HG02642 (cell line): ENCODE measurements at regions not wholly inside any gene's neighbourhood (a gene's known extent, or its start where the extent isn't known, plus 50 kb on each side); places are given as distances from the start of the nearest gene placed in this dataset.
A peak's percentile ranks its signal among the peaks of the same experiment; 100 is the strongest.

Experiments
- ATAC-seq: cut with Tn5 transposase; IDR thresholded peaks from one replicate; pipeline ENCODE4 v1.9.1; 2021; ENCODE audit warnings: mild to moderate bottlenecking; ENCODE audit not compliant: unreplicated experiment, poor library complexity

DNA sequence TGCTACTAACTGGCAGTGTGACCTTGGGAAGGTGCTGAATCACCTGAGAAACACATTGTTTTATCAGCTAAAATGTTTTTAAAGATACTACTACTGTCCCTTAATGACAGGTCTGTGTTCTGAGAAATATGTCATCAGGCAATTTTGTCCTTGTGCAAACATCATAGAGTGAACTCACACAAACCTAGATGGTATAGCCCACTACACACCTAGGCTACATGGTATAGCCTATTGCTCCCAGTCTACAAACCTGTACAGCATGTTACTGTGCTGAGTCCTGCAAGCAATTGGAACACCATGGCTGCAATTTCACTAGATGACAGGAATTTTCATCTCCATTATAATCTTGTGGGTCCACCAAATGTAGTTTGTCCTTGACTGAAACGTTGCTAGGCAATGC is 101.3 kb upstream of the GUCY1A1 start:
- ATAC-seq: no peak

DNA sequence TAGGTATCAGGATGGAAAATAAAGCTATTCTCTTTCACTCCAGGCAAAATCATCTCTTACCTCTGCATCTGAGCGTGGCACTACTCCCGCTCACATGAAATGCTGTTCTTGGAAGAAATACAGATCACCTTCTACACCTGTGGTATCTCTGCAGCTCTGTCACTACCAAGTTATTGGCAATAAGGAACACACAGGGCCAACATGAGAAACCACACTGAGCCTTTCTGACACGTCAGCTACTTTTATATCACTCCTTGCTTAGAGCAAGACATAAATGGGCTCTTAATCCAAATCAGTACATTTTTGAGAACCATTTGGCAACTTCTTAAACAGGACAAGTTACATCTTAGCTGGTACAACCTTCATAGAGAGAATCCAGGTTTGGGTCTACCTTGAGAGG is 101.8 kb upstream of the GUCY1A1 start:
- ATAC-seq: no peak

DNA sequence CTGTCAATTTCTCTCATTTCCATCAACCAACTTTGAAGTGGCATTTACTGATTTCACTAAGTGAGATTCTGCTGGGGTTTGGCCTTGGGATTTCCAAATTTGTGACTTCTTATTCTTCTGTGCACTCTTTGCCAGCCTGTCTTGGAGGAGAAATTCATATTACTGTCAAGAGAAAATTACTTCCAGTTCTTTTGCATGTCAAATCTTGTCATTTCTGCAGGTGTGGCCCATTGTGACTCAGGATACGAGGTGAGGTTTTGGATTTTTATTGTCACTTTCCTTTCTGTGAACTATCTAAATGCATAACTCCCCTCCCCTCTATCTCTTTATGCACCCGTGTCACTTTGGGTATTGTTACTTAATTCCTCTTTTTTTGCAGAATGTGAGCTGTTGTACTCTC is 102.6 kb upstream of the GUCY1A1 start:
- ATAC-seq: no peak

DNA sequence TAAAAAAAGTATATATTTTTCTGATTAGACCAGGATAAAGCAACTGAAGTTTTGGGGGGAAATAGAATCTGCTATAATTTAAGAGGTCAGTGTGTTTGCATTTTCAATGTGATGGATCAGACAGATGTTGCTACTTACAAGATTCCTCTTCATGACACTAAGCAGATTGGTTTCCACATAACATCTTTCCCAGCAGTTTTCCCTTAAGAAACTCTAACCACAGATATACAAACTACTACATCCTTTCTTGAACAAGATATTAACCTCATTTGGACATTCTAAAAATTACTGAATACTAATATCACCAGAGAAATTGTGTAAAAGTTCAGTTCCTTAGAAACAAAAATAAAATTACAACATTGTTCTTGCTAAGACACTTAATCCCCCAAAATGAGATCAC is 106.7 kb upstream of the GUCY1A1 start:
- ATAC-seq: no peak

DNA sequence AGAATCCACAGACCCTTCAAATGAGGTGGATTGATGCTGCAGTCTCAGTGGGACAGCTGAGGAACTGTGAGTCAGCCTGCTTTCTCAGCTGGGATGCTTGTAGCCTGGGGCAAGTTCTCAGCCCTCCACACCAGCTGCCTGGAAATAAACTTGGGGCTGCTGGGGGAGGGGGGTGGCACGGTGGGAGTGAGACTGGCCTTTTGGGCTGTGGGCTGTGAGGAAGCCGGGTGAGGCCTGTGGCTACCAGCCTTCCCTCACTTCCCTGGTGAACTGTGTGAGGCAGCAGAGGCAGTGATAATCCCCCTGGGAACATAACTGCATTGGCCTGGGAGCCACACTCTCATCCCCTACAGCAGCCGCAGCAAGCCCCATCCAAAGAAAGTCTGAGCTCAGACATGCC is 114.5 kb upstream of the GUCY1A1 start:
- no peak for ATAC-seq

DNA sequence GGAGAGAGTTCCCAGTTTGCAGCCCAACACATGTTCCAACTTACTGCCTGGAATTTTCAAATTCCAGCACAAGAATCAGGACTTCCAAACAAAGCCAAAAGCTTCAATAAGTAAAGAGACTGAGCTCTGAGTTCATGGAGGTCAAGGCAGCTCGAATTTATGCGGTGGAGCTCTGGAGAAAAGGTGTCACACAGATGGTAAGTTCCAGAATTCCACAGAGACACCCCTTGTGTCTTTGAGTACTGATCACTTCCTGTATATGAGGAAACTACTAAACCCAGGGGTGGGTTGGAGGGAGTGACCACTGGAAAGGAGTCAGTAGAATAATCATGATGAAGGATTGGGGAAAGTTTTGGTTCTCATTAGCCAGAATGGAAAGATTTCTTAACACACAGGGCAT is 118.5 kb upstream of the GUCY1A1 start:
- no peak for ATAC-seq

DNA sequence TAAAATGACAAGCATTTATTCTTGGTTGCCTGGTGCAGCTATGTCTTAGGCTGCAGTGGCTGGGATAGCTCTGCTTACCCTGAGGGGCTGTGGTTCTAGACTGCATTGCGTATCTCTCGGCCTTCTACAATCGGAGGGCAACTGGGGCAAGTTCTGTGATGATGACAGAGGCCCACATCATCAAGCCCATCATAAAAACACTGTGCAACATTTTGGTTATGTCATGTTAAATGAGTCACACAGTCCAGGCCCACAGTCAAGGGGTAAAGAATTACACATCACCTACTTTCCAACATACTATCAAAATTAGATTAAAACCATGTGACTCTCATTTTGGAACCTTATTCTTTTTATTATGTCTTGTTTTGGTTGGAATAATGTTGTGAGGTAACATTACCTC is 120.2 kb upstream of the GUCY1A1 start:
- ATAC-seq: no peak

DNA sequence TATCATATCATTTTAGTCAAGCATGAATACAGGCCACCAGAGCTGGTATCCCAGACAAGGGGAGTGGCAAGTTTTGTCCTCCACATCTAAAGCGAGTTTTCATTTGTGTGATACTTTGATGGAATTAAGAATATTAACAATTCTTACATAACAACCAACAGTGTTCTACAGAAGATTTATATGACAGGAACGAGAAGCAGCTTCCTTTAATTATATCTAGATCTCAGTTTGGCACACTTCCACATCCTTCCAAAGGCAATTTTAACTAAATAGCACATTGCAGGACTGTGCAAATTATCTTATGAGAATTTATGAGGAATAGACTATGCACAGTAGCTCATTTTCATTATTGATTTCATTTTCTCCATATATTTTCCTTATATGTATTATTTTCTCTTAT is 121.2 kb upstream of the GUCY1A1 start:
- no peak for ATAC-seq

DNA sequence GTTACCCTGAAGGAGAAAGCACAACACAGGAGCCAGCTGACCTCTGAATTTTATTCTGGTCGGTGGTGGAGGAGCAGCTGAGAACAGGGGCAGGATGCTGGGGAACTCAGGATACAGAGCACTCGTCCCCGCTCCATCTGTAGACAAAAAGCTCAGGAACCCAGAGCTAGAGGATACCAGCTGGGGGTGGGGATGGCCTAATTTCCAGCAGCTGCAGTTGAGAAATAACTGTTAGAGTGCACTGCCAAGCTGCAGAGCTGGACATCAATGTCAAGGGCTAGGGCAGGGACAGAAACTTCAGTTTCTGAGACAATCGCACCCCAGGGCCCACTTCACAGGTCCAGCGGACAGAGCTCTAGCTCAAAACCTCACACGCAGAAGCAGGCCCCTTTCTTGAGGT is 122.1 kb upstream of the GUCY1A1 start:
- no peak for ATAC-seq

DNA sequence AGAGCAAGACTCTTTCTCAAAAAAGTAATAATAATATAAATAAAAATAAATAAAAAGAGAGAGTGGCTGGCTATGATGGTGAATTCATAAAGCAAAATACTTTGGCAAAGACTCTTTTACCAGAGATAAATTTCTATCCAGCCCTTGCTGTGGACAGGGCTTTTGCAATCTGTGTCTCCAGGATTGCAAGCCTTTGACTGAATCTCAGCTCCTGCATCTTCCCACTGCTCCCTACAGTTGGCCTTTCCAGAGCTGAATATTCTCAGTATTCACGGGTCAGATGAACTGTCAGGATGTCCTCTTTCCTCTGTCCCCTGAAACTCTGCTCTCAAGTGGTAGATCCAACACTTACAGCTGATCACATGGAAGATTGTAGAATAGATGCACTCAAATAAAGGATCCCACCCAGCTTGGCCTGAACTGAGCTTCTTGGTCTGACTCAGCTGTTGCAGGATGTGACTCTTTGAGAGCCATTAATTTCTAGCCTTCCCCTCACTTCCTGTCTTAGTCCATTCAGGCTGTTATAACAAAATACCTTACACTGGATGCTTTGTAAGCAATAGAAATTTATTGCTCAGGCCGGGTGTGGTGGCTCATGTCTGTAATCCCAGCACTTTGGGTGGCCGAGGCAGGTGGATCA is 123.4 kb upstream of the GUCY1A1 start:
- peak; percentile 51 for ATAC-seq

DNA sequence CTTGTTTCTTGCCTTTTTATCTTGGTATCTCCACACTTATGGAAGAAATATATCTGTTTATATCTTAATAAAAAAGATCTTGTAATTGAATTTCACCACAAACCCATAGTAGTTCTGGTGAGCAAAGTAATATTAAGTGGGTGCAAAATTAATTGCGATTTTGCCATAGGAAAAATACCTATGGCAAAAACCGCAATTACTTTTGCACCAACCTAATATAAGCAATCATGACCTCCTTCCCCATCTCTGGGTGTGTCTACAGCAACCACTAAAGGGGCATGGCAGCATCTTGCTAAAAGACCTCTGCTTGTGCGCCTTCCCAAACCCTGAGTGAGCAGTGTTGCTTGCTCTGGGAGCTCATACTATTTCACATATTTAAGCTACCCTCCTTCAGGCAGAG is 124.2 kb upstream of the GUCY1A1 start:
- ATAC-seq: no peak

DNA sequence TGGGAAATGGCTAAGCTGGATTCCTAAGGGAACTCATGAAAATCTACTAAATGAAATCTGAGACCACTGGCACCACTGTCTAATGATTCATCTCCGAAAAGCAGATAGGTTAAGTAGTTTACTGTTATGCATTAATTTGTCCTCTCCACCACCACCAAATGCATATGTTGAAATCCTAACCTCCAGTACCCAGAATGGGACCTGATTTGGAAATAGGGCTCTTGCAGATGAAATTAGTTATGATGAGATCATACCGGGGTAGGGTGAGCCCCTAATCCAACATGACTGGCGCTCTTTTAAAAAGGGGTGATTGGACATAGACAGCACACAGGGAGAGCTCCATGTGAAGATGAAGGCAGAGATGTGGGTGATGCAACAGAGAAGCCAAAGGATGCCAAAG is 124.9 kb upstream of the GUCY1A1 start:
- ATAC-seq: no peak

DNA sequence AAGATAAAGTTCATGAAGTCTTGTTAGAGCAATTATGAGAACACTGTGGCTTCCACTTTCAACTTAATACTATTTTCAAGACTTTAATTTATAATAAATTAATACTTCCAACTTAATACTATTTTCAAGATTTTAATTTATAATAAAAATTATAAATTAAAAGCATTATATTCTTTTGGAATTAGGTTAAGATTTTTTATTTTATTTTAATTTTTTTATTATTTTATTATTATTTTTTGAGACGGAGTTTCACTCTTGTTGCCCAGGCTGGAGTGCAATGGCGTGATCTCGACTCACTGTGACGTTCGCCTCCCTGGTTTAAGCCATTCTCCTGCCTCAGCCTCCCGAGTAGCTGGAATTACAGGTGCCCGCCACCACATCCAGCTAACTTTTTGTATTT is 126.0 kb upstream of the GUCY1A1 start:
- ATAC-seq: no peak

DNA sequence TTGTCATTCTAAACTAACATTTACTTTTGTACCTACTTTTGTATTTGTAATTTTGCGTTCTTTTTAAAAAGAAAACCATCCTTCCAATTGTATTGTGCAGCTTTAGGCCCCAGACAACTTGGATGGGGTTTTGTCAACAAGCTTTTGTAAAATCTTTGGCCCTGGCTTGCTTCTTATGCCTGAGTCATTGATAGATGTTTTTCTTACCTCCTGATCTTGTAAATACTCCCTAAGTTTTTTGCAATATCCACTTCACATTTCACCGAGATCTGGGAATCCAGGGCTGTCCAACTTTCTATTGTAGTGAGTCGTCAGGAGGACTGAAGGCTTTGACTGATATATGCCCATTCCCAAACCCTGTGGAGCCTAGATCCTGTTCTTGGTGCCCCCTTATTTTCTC is 126.9 kb upstream of the GUCY1A1 start:
- ATAC-seq: no peak

DNA sequence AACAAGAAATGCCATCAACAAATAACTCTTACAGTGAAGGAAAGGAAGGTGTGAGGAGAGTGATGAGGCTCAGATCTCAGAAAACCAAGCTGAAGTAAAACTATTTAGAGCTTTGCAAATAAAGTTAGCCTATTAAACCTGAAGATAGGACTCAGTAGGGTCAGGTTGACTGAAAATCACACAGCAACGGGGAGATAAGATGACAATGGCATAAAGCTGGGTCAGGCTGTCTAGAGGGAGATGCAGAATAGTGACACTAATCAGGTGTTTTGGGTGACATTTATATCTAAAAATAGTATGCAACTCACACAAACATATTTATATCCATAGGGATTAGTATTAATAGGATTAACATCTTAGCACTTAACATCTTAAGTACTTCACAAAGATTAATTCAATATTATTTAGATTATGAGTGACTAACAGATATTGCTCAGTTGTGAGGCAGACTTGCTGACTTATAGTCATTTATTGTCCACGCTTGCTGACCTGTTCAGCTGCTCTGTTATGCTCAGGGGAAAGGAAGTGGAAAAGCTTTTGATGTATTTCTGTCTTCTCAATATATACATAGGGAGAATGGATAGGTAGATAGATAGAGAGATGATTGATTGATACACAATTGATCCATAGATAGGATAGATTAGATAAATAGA is 130.7 kb upstream of the GUCY1A1 start:
- no peak for ATAC-seq

DNA sequence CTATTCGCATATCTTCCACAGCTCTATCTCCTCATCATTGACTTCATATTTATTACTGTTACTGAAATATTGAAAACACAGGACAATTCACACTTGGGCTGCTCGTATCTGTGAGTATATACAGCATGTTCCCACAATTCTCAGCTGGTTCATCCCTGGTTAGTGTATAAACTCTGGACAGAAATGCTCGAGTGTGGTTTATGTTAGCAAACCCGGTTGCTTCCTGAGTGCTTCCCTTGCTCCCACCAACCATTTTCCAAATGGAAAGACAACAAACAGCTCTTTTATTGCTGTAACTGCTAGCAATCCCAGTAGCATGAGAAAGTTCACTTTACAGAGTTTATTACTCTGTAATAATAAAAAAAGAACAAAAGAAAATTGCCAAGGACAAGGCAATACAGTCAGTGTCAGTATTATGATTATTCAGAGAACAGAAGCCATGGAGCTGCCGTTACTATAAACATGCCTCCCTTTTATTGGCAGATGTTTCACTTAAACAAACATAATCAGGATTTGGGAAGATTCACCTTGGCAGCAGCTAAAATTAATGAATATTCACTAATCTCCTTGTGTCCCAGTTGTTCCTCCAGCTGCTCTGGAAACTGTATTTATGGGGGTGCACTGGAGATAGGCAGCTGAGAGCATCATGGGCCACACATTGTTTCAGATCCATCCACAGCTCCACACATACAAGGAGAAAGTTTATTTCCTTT is 134.1 kb upstream of the GUCY1A1 start:
- no peak for ATAC-seq

DNA sequence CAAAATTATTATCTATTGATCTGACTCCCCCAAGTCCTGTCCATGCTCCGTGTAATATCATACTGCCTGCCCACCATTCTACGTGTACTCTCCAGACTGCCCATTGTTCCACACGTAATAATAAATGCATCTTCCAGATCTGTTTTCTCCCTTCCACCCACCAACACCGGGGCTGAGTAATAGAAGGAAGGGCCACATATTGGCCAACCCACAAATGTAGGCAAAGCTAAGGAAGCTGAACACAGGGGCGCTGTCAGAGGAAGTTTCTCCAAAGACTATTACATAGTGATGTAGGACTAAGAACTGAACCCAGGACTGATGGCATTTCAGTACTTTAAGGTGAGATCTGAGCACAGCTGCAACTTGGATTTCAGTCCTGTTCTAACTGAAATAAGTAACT is 135.8 kb upstream of the GUCY1A1 start:
- ATAC-seq: no peak

DNA sequence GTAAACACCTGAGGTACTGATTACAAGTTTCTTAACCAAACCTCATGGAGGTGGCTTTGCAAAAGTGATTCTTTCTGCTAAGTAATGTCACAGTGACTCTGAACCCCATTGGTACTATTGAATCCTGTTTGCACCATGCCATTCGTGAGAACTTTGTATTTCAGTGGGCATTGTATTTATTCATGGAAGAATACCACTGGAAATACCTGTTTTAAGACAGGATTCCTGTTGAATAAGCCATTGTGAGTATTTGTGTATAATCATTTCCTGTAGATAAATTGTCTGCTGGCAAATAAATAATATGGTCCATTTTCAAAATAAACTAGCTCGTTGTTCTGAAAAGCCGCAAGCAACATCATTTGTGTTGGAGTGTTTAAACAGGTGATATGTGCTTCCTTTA is 136.4 kb upstream of the GUCY1A1 start:
- ATAC-seq: no peak

DNA sequence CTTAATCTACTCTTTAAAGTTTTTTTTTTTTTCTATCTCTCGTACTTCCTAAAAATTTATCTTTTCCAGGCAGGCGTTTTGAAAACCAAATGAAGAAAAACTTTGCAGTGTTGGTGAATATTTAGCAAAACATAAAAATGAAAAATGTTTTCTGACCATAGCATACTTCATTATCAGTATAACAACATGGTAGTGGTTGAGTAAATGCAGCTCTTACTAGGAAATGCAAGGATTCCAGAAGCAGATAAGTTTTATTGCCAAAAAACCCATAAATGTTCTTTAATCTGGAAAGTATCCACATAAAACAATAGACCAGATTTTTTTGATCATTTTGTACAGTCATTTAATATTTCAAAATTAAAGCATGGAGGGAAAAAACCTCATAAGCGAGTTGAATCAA is 136.9 kb upstream of the GUCY1A1 start:
- ATAC-seq: no peak

DNA sequence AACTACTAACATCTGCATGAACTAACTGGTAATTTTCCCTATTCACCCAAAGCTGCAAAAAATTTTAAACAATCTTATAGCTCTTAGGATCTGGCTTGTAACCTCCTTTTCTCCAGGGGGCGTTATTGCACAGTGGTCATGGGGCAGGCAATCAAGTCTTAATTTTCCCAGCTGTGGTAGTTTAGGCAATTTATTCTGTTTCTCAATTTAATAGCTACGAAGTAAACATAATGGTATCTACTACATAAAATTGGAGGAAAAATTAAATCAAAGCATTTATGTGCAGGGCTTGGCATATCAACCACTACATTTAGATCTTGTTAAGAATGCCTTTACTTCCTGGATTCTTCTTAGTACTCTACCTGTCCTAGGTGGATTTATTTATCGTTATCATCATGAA is 137.4 kb upstream of the GUCY1A1 start:
- ATAC-seq: no peak

DNA sequence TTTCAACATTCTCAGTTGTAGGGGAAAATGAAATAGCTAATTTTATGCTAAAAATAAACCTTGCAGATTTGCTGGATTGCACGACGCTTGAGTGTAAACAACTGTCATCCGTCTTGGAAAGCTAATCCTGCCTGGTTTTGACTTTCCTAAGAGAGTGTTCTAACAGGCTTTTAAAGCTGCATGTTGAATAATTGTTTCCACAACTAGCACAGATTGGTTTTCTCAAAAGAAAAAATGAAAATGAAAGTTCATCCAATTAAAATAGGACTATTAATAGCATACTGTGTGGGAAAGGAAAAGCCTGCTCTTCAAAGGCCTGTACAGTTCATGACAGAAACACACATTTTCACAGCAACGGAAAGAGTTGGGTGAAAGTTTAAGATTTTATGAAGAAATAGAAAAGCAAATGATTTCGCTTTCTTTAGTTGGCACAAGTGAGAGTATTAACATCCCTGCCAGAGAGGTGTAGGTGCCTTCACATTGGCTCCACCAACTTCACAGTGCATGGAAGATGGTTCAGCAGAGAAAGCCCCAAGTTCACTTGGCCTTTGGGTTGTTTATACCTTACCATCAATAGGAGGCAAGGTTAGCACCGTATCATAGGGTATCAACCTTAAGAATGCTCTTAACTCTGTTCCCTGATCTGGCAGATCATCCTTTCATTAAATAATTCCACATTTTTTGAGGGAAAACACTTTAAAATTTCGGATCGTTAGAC is 140.0 kb upstream of the GUCY1A1 start:
- ATAC-seq: no peak
